ENCODE measurements at regions not wholly inside any gene's neighbourhood (a gene's known extent, or its start where the extent isn't known, plus 50 kb on each side); places are given as distances from the start of the nearest gene placed in this dataset.

GRCh38 chr5:153223376-153223775 is 267.1 kb upstream of the GRIA1 start:
- no TSS peak for BruUV-seq (replicated peaks)
- in situ Hi-C loops (cut with HindIII; ENCODE audit: extremely low pct_ligation_motif_present, low pct_unique_long_range_greater_than_20kb) (no loop called here), intact Hi-C loops (cut with micrococcal nuclease; ENCODE audit: unreplicated experiment) (no loop called here)
- H3K4me3 ChIP-seq (replicated peaks in 1 of 3; ENCODE audit: insufficient read depth in 1 of 3, low read depth in 2 of 3, low read length in 3 of 3): no peak overlapping the region
- no peak overlapping the region for H3K27ac ChIP-seq (ENCODE audit: extremely low read length, insufficient read depth, low read length)
- TF ChIP-seq ZNF704 (CRISPR knock-in tag; IDR thresholded peaks at IDR 0.05; ENCODE audit: borderline replicate concordance): no peak
- TF ChIP-seq HNF1A (IDR thresholded peaks at IDR 0.05; ENCODE audit: low read depth): no peak
- no peak for TF ChIP-seq HNF1A (CRISPR knock-in tag; IDR thresholded peaks at IDR 0.05; ENCODE audit: borderline replicate concordance)
- FAIRE-seq (no peak), ATAC-seq (no peak), DNase-seq (ENCODE audit: low spot score) (no peak)
- ChIA-PET POLR2A (no interaction called here), CTCF (ENCODE audit: low intra/inter-chr PET ratio, low total read pairs) (no interaction called here)
- no peaks in the 10 kb centered on the region for H3K4me1 ChIP-seq (ENCODE audit: insufficient read depth, low read length)
- no peaks in the 10 kb centered on the region for H4K20me1 ChIP-seq (ENCODE audit: insufficient read depth, low read length)
- no peaks in the 10 kb centered on the region for H3K27me3 ChIP-seq (ENCODE audit: control insufficient read depth in 1 of 2, insufficient read depth in 2 of 2, low read length in 2 of 2)
- H3K36me3 ChIP-seq (replicated peaks in 1 of 2; ENCODE audit: control insufficient read depth in 1 of 2, insufficient read depth in 2 of 2, low read length in 2 of 2): no peaks in the 10 kb centered on the region
- H2AFZ ChIP-seq (ENCODE audit: low read length): no peak overlapping the region
- no peak overlapping the region for H3K4me2 ChIP-seq (ENCODE audit: low read depth, low read length)
- no peak overlapping the region for H3K9ac ChIP-seq (ENCODE audit: insufficient read depth, low read depth, low read length)
- no peaks in the 10 kb centered on the region for H3K79me2 ChIP-seq (ENCODE audit: insufficient read depth, low read length)
- 12% methylated on average over 5 of the region's 6 CpGs for WGBS (ENCODE audit: low lambda C conversion rate)
- peaks cover 75% of the 10 kb centered on the region for H3K9me3 ChIP-seq (ENCODE audit: low read length)

GRCh38 chr5:153224651-153225050 is 265.8 kb upstream of the GRIA1 start:
- Histone ChIP-seq H4K20me1 (ENCODE audit: insufficient read depth, low read length) (no peaks in the 10 kb centered on the region), H3K27ac (ENCODE audit: extremely low read length, insufficient read depth, low read length) (no peak overlapping the region), H3K79me2 (ENCODE audit: insufficient read depth, low read length) (no peaks in the 10 kb centered on the region), H3K9me3 (ENCODE audit: low read length) (peaks cover 65% of the 10 kb centered on the region), H2AFZ (ENCODE audit: low read length) (no peak overlapping the region), H3K4me2 (ENCODE audit: low read depth, low read length) (no peak overlapping the region), H3K9ac (ENCODE audit: insufficient read depth, low read depth, low read length) (no peak overlapping the region), H3K36me3 (replicated peaks in 1 of 2; ENCODE audit: control insufficient read depth in 1 of 2, insufficient read depth in 2 of 2, low read length in 2 of 2) (no peaks in the 10 kb centered on the region), H3K27me3 (ENCODE audit: control insufficient read depth in 1 of 2, insufficient read depth in 2 of 2, low read length in 2 of 2) (no peaks in the 10 kb centered on the region), H3K4me1 (ENCODE audit: insufficient read depth, low read length) (no peaks in the 10 kb centered on the region), H3K4me3 (replicated peaks in 1 of 3; ENCODE audit: insufficient read depth in 1 of 3, low read depth in 2 of 3, low read length in 3 of 3) (no peak overlapping the region)
- ChIA-PET POLR2A (no interaction called here), CTCF (ENCODE audit: low intra/inter-chr PET ratio, low total read pairs) (no interaction called here)
- DNase-seq (ENCODE audit: low spot score) (no peak), ATAC-seq (no peak), FAIRE-seq (no peak)
- BruUV-seq (replicated peaks): no TSS peak
- in situ Hi-C loops (cut with HindIII; ENCODE audit: extremely low pct_ligation_motif_present, low pct_unique_long_range_greater_than_20kb): no loop called here
- intact Hi-C loops (cut with micrococcal nuclease; ENCODE audit: unreplicated experiment): no loop called here
- TF ChIP-seq SMC3 (IDR thresholded peaks at IDR 0.05; ENCODE audit: low read length) (no peak), SETDB1 (CRISPR knock-in tag; IDR thresholded peaks at IDR 0.05; ENCODE audit: borderline replicate concordance) (no peak), LBX2 (CRISPR knock-in tag; IDR thresholded peaks at IDR 0.05; ENCODE audit: borderline replicate concordance) (no peak), SKIL (CRISPR knock-in tag; IDR thresholded peaks at IDR 0.05; ENCODE audit: borderline replicate concordance) (no peak), ATF7 (IDR thresholded peaks at IDR 0.05) (no peak), ATF7 (CRISPR knock-in tag; IDR thresholded peaks at IDR 0.05) (no peak), ZNF225 (CRISPR knock-in tag; IDR thresholded peaks at IDR 0.05) (no peak)
